EH (cell line): ENCODE measurements at regions not wholly inside any gene's neighbourhood (a gene's known extent, or its start where the extent isn't known, plus 50 kb on each side); places are given as distances from the start of the nearest gene placed in this dataset.

Experiments used
- DNase-seq: peaks from one replicate; pipeline ENCODE4 v3.0.0-alpha.2; 2015; ENCODE audit warnings: low read depth

- DNase-seq: no peak
Measured at GRCh38 chr3:127399154-127399553, 111.3 kb upstream of the PRR20G start.

- DNase-seq: no peak
Measured at GRCh38 chr3:127396473-127396872, 108.6 kb upstream of the PRR20G start.

- DNase-seq: peak; percentile 8
Measured at GRCh38 chr3:127395663-127396355, 108.0 kb upstream of the PRR20G start.

GRCh38 chr3:127394984-127395662 is 107.3 kb upstream of the PRR20G start:
- DNase-seq: no peak

GRCh38 chr3:127394031-127394430 is 106.2 kb upstream of the PRR20G start:
- DNase-seq: no peak

GRCh38 chr3:127393131-127393820 is 105.4 kb upstream of the PRR20G start:
- no peak for DNase-seq

DNA sequence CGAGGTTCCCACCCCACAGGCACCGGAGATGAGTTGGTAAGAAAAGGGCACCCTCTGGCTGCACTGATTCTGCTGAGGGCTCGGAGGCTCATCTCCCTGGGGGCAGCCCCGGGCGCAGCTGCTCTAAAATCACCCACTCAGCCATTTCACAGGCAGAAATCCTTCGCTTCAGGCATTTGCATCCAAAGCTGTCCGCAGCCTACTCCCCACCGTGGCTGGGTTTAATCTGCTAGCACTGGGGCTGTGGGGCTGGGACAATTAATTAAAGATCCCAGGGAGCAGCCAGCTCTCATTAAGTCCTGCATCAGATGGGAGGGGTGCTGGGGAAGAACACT is 104.3 kb upstream of the PRR20G start:
- no peak for DNase-seq

DNA sequence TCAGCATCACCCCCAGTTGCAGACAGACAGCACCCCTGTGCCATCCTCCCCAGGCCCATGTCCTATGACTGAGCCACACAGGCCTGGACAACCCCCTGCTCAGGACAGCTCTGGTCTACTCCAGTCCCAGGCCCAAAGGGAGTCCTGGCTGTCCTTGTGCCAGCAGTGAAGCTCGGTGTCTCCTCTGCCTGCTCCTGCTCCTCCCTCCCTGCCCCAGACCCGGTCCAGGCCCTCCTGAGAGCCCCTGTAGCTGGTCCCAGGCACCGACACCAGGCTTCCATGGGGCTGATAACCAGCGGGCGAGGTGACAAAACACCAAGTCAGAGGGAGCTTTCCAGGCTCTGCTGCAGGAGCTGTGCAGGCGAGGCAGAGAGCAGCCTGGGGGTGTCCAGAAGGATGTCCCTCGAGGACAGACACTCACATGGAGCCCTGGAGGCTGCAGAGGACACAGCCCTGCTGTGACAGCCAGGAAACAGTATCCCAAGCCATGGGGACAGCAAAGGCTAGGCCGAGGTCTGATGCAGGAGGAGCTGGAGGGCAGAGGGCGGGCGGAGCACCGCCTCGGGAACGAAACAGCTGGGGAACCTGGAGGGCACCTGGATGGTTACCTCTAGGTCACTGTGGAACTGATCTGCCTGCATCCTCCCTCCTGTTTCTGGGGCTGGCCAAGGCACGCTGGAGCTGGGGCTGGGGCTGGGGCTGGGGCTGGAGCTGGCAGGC is 103.8 kb upstream of the PRR20G start:
- no peak for DNase-seq

DNA sequence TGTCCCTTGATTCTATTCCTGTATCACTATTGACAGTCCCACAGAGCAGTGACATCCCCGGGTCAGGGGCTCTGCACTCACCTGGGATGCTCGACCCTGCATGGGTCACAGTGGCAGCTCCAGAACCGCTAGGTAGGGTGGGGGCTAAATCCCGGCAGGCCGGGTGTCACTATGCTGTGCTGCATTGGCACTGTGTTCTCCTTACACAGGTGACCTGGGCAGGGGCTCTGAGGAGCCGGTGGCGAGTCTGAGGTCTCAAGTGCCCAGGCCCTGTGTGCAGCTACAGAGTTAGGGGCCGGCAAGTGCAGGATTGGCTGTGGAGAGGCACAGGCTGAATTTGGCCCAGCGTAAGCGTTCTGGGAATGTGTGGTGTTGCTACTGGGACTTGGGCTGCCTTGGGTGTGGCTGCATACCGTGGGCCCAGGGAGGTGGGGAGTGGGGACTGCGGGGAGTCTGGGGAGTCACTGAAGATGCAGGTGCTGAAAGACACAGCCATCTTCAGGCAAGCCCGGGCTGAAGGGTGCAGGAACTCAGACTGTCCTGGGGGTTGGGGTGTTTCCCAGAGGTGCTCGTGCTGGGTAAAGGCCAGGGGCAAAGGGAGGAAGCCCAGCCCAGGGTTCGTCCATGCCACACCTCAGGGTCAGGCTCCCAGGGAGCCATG is 102.6 kb upstream of the PRR20G start:
- no peak for DNase-seq

- DNase-seq: no peak
Measured at GRCh38 chr3:127389913-127390312, 102.1 kb upstream of the PRR20G start.

- DNase-seq: peak; percentile 26
Measured at GRCh38 chr3:127389420-127389819, 101.6 kb upstream of the PRR20G start.

- no peak for DNase-seq
Measured at GRCh38 chr3:127388427-127388826, 100.6 kb upstream of the PRR20G start.

DNA sequence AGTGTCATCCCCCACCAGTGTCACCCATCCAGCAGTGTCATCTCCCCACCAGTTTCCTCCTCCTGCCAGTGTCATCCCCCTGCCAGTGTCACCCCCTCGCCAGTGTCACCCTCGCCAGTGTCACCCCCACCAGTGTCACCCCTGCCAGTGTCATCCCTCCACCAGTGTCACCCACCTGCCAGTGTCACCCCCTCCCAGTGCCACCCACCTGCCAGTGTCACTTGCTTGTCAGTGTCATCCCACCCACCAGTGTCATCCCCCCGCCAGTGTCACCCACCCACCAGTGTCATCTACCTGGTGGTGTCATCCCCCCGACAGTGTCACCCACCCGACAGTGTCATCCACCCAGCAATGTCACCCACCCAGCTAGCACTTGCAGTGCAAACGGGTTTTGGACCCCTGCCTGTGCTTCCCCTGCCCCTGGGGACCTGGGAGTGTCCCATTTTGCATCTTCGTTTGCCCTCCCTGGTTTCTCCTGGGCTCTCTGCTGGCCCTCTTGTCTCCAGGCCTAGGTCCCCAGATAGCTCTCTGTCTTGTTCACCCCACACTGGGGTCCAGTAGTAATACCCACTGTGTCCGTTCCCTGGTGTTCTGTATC is 99.8 kb upstream of the PRR20G start:
- DNase-seq: no peak

DNA sequence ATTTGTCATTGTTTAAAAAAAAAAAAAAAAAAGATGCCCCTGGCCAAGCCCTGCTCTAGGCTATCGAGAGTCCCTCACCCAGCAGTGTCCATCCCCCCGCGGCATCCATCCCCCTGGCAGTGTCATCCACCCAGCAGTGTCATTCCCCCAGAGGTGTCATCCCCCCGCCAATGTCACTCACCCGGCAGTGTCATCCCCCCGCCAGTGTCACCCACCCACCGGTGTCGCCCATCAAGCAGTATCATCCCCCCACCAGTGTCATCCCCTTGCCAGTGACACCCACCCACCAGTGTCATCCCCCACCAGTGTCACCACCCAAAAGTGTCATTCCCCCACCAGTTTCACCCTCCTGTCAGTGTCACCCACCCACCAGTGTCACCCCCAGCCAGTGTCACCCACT is 99.3 kb upstream of the PRR20G start:
- DNase-seq: no peak

- DNase-seq: no peak
Measured at GRCh38 chr3:127386490-127386889, 98.6 kb upstream of the PRR20G start.

DNA sequence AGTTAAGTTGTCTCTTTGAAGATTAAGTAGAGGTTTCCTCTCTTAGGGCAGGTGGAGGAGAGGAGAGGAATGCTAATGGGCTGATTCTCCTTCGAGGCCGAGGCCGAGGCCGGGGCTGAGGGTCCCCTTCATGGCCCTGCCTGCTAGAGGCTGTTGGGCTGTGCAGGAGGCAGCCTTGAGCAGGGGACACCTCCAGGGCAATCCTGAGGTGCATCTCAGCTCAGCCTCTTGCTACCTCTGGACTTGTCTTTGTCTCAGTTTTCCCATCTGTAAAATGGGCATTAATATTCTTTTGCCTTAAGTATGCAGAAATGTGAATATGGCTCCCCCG is 97.7 kb upstream of the PRR20G start:
- DNase-seq: no peak

- DNase-seq: no peak
Measured at GRCh38 chr3:127384717-127385539, 97.1 kb upstream of the PRR20G start.

DNA sequence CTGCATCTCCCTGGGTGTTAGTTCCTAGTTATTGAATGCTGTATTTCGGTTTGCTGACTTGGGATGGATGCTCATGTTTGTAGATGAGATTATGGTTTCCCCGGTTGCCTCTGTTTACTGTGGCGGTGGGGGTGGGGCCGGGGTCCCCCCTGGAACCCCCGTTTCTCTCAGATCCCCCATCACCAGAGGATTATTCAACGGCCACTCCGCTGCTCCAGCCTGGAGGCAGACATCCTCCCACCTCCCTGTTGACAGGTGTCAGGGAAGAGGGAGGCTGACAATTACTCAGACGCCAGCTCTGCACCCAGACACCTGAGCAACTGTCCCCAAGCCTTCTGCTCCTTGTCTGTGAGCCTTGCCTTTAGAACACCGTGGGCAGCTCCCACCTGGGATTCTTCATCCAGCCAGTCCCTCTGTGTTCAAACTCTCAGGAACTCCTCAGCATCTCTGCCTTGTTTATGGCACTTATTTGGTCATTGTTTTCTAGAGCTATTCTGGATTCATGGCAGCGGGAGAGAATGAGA is 95.9 kb upstream of the PRR20G start:
- DNase-seq: no peak

GRCh38 chr3:127377801-127378655 is 90.2 kb upstream of the PRR20G start:
- DNase-seq: no peak
